ENCODE measurements at regions not wholly inside any gene's neighbourhood (a gene's known extent, or its start where the extent isn't known, plus 50 kb on each side); places are given as distances from the start of the nearest gene placed in this dataset.

- DNase-seq (ENCODE audit: low read depth) = no peak
- no peak for TF ChIP-seq CTCF (IDR thresholded peaks at IDR 0.05; ENCODE audit: control insufficient read depth, insufficient read depth, low read depth, low read length, missing control alignments)
- H3K4me3 ChIP-seq (ENCODE audit: control insufficient read depth, low read depth, low read length) = no peak overlapping the region
These were observed 208.2 kb downstream of the UBE2E3 start for GRCh38 chr2:181188605-181189004.

- DNase-seq (ENCODE audit: low read depth) = no peak
- H3K4me3 ChIP-seq (ENCODE audit: control insufficient read depth, low read depth, low read length) = no peak overlapping the region
- TF ChIP-seq CTCF (IDR thresholded peaks at IDR 0.05; ENCODE audit: control insufficient read depth, insufficient read depth, low read depth, low read length, missing control alignments) = no peak
These were observed 209.5 kb downstream of the UBE2E3 start for GRCh38 chr2:181189951-181190350.

- no peak for DNase-seq (ENCODE audit: low read depth)
- no peak for TF ChIP-seq CTCF (IDR thresholded peaks at IDR 0.05; ENCODE audit: control insufficient read depth, insufficient read depth, low read depth, low read length, missing control alignments)
- H3K4me3 ChIP-seq (ENCODE audit: control insufficient read depth, low read depth, low read length) = no peak overlapping the region
These were observed 210.3 kb downstream of the UBE2E3 start for GRCh38 chr2:181190711-181191110.

- DNase-seq (ENCODE audit: low read depth) = no peak
- no peak for TF ChIP-seq CTCF (IDR thresholded peaks at IDR 0.05; ENCODE audit: control insufficient read depth, insufficient read depth, low read depth, low read length, missing control alignments)
- no peak overlapping the region for H3K4me3 ChIP-seq (ENCODE audit: control insufficient read depth, low read depth, low read length)
These were observed 213.1 kb downstream of the UBE2E3 start for GRCh38 chr2:181193550-181193949.

- TF ChIP-seq CTCF (IDR thresholded peaks at IDR 0.05; ENCODE audit: control insufficient read depth, insufficient read depth, low read depth, low read length, missing control alignments) = no peak
- no peak for DNase-seq (ENCODE audit: low read depth)
- H3K4me3 ChIP-seq (ENCODE audit: control insufficient read depth, low read depth, low read length) = no peak overlapping the region
These were observed 216.0 kb downstream of the UBE2E3 start for GRCh38 chr2:181196401-181196800.

GRCh38 chr2:181197140-181197760 is 216.8 kb downstream of the UBE2E3 start:
- no peak for TF ChIP-seq CTCF (IDR thresholded peaks at IDR 0.05; ENCODE audit: control insufficient read depth, insufficient read depth, low read depth, low read length, missing control alignments)
- DNase-seq (ENCODE audit: low read depth) = no peak

More at GRCh38 chr2:181197140-181197760, 216.8 kb downstream of the UBE2E3 start:
- H3K4me3 ChIP-seq (ENCODE audit: control insufficient read depth, low read depth, low read length) = no peak overlapping the region
